DMS153 (cell line): ENCODE measurements at regions not wholly inside any gene's neighbourhood (a gene's known extent, or its start where the extent isn't known, plus 50 kb on each side); places are given as distances from the start of the nearest gene placed in this dataset.
"Not testable (repeated sequence)": the region's sequence is repeated elsewhere in the genome, so short reads cannot be mapped to it uniquely, and the experiment has no call there.

Source experiments
- DNase-seq: peaks from one replicate; lab custom pipeline; 2025; lab: John Stamatoyannopoulos, UW

- DNase-seq = no peak
These were observed 906.2 kb downstream of the BRD1 start for GRCh38 chr22:48921411-48921903.

- peak; percentile 41 for DNase-seq
These were observed 906.9 kb downstream of the BRD1 start for GRCh38 chr22:48920776-48921241.

DNA sequence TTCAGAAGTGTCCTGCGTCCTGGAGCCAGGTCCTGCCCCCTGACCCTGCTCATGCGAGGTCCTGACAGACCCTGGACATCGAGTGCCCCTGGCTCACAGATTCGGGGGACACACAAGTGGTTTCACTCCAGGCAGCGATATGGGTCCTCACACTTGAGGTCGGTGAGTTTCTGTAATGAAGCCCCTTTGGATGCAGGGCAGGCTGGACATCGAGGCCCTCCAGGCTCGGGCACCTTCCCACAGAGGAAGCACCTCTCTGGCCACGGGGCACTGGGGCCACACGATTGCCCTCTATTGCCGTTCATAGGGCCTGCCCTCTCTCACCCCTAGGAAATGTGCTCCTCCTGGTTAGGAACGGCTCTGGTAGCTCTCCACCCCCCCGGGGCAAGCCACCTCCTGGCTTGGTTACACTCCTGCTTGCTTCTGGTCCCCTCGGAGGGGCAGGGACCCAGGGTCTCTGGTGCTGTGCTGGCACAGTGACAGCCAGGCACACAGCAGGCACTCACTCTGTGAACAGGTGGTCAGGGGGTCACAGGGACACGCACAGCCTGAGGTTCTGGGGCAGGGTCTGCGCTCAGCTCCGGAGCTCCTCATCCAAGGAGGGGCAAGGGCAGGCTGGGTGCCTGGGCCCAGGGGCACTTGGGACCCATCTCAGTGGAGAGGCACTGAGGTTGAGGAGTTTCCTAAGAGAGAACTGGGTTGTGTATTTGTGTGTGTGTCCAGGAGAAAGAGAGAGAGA, 907.7 kb downstream of the BRD1 start:
- DNase-seq = no peak

- DNase-seq = peak; percentile 87
These were observed 908.5 kb downstream of the BRD1 start for GRCh38 chr22:48919187-48919590.

DNA sequence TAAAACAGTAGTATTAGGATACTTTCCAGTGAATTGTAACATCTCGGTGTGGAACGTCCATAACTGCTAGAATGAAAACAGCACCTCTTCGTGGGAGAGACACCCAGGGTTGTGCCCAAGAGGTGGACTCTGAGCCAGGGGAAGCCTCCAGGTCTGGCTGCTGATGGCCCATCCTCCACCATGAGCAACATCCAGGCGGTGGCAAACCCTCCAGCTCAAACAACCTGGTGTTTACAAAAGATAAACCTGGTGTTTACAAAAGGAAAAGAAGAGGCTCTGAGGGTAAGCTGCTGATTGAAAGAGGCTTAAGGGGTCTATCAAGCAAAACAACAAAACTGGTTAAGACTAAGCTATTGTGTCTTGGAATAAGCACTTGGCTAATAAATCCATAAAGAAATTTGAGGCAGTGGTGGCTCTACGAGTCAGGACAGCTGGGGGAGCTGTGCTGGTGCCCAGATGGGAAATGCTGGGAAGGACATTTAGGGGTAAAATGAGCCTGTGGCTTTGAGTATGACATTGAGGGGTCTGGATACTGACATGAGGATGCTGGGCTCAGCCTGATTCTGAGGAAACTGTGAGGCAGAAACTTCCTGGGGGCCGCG, 909.0 kb downstream of the BRD1 start:
- DNase-seq = peak; percentile 90

- not testable (repeated sequence) for DNase-seq
These were observed 915.2 kb downstream of the BRD1 start for GRCh38 chr22:48912356-48913066.

- DNase-seq = not testable (repeated sequence)
These were observed 916.0 kb downstream of the BRD1 start for GRCh38 chr22:48911647-48912046.

GRCh38 chr22:48911067-48911466, 916.6 kb downstream of the BRD1 start:
- DNase-seq = not testable (repeated sequence)

GRCh38 chr22:48908547-48908946, 919.1 kb downstream of the BRD1 start:
- no peak for DNase-seq

DNA sequence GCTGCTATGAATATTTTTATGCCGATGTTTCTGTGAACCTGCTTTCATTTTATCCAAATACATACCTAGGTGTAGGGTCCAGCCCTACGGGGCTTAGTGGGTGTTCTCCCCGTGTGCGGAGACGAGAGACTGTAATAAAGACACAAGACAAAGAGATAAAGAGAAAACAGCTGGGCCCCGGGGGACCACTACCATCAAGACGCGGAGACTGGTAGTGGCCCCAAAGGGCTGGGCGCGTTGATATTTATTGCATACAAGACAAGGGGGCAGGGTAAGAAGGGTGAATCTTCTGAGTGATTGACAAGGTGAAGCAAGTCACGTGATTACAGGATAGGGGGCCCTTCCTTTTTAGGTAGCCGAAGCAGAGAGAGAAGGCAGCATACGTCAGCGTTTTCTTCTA, 920.1 kb downstream of the BRD1 start:
- no peak for DNase-seq

- DNase-seq = no peak
These were observed 921.3 kb downstream of the BRD1 start for GRCh38 chr22:48906216-48906835.

DNA sequence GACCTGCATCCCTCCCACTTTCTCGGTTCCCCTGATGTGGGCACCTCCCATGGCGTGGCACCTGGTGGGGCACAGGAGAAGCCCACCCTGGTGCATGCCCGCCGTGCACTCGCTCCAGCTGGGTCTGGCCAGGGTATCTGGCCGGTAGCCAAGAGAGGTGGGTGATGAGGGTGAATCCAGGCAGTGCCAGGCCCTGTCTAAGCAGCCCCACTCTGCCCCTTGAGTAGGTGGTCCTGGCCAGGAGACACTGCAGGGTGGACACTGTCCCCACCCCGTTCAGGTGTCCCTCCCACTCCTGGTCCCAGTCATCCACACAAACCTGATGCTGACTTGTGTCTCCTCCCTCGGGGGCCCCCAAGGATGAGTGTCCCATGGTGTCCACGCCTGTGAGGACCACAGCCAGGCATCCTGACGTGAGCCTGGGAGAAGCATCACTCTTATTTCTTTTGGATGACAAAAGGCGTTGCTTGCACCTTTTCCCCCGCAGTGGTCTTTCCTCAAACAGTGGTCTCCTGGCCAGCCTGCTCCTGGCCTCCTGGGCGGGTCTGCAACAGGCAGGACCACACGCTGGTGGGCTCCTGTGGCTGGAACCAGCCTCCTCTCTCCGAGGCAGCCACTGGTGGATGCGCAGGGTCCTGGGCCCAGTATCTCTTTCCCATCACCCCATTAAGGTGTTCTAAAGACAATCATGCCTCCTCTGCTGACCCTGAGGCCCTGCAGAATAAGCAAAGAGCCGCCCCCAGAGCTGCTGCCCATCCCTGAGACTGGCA, 922.3 kb downstream of the BRD1 start:
- no peak for DNase-seq

DNA sequence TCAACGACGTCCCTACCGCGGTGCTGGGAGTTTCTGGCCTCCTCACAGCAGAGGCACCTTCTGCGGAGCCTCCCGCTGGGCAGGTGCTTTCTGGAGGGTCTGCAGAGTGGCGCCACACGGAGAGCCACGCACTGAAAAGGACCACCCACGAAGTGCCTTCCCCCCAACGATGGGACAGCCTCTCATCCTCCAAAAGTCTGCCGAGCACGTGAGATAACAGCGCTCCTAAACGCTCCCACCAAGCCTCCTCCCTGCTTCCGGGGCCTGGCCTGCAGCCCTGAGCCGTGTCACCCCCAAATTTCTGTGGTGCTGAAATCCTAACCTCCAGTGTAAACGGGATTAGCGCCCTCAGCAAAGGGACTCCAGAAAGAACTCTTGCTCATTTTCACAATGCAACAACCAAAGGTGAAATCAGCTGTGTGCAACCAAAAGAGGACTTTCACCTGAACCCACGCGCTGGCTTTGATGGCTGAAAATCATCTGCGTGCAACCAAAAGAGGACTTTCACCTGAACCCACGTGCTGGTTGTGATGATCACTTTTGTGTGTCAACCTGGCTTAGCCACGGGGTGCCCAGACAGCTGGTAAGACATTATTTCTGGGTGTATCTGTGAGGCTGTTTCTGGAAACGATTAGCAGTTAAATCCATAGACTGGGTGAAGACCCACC, 924.6 kb downstream of the BRD1 start:
- DNase-seq = no peak

- DNase-seq = no peak
These were observed 925.4 kb downstream of the BRD1 start for GRCh38 chr22:48902001-48902869.

DNA sequence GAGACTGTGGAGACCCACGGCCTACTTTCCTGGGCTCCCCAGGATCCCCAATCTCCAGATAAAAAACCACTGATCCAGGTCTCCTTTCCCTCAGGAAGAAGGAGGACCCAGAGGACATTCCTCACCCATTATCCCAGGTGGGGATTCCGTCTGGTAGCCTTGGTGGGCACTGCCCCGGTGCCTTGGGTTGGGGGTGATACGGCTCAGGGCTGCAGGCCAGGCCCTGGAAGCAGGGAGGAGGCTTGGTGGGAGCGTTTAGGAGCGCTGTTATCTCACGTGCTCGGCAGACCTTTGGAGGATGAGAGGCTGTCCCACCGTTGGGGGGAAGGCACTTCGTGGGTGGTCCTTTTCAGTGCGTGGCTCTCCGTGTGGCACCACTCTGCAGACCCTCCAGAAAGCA, 926.3 kb downstream of the BRD1 start:
- DNase-seq = no peak

DNA sequence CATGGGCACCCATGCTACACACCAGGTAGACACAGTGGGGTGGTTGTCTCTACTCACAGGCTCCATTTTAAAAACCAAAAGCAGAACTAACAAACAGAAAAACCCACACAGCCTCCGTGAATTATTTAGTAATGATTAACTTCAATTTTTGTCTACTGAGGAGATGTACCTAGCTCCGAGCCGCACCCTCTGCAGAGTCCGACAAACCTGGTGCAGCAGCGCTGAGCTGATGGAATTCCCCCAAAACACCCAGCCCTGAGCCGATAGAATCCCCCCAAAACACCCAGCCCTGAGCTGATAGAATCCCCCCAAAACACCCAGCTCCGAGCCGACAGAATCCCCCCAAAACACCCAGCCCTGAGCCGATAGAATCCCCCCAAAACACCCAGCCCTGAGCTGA, 927.0 kb downstream of the BRD1 start:
- DNase-seq = no peak

- DNase-seq = no peak
These were observed 927.4 kb downstream of the BRD1 start for GRCh38 chr22:48900327-48900597.

GRCh38 chr22:48899523-48900326, 927.9 kb downstream of the BRD1 start:
- DNase-seq = no peak

DNA sequence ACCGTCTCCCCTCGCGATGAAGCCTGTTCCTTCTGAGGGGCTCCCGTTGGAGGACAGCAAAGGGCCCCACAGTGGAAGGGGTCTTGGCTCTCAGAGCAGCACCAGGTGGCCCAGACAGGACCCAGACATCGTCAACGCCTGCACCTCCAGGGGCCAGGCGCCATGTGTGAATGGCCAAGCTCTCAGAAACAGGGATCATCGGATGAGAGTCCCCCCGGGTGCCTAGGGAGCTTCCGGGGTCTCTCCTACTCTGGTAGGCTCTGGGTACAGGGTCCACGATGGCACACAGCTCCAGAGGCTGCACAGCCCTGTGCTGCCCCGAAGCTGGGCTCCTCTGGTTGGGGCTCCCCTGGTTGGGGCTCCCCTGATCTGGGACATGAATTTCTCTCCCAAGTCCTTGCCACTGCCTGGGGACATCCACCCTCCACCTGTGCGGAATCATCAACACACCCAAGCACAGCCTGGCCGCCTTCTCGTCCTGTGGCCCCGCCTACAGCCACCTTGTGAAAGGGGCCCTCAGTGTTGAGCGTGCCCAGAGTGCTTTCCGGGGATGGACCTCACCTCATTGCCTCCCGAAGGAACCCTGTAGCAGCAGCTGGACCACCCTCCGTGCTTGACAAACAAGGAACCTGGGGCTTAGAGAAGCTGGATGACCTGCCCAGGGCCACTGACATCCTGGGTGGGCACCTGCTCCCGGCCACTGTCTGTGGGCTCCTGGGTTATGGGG, 929.0 kb downstream of the BRD1 start:
- DNase-seq = no peak
